Adrenal gland (tissue), 5 donors: ENCODE measurements at regions not wholly inside any gene's neighbourhood (a gene's known extent, or its start where the extent isn't known, plus 50 kb on each side); places are given as distances from the start of the nearest gene placed in this dataset.

ENCODE experiments used
- CTCF ChIP-seq, 6 experiments: fragments of 450-650 bp in 4 of 6; fragments of 200-600 bp in 2 of 6; sonication (generic) in 1 of 6; IDR thresholded peaks; 1 replicate in 5 of 6; 2 replicates in 1 of 6; pipeline versions ENCODE4 v1.5.1 to v1.8.0; 2016 to 2021; ENCODE audit warnings: antibody characterized with exemption in 6 of 6, mild to moderate bottlenecking in 2 of 6, moderate library complexity in 1 of 6
- POLR2A ChIP-seq, 2 donors: fragments of 450-650 bp; IDR thresholded peaks; one replicate each; pipeline ENCODE4 v1.6.1; 2017; ENCODE audit warnings: antibody characterized with exemption in 2 of 2, mild to moderate bottlenecking in 2 of 2, moderate library complexity in 1 of 2
- donor health status: DM: no; HTN: no; CAD: no.

- TF ChIP-seq CTCF (IDR thresholded peaks at IDR 0.05): no peak
- TF ChIP-seq POLR2A (IDR thresholded peaks at IDR 0.05): no peak
Measured at GRCh38 chr6:50978380-50979170, 159.9 kb downstream of the TFAP2B start.
